T-helper 2 cell (primary cell): ENCODE measurements at regions not wholly inside any gene's neighbourhood (a gene's known extent, or its start where the extent isn't known, plus 50 kb on each side); places are given as distances from the start of the nearest gene placed in this dataset.

Experiments used
- DNase-seq, 5 experiments: peaks; one replicate each; pipeline versions ENCODE4 v3.0.0 to v3.0.0-alpha.2; 2012 to 2022

DNA sequence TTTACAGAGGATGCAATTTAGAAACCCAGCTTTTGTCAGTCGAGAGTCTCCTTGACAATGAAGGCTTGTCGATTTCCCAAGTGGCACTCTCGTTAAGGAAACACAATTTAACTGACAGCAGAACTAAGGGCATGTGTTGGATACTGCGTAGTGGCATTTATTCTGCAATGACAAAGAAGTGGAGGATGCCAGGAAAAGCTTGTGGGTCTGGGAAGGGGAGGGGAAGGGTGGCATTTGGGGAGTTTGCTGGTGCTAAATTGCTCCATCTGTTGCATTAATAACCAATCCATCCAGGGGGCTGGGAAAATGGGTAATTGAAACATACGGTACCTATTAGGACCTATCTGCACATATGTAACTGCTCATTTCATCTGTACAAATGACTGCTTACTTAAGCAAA lies 190.6 kb downstream of the NSG2 start:
- no peak for DNase-seq

DNA sequence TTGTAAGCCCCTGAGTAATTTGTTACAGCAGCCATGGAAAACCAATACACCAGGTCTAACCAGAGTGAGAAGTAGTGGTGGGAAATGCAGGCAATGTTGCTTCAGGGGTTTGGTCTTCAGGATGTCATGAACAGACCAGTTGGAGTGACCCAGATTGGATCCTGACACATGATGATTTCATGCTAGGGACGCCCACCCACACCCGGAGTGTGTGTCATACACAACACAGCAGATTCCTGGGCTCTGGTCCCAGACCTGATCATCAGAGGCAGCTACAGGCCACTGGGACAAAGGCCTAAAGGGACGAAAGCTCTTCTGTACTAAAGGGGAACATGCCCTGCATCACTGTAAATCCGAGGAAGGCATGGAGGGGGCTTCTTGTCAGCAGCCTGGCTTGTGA lies 194.2 kb downstream of the NSG2 start:
- no peak for DNase-seq

DNA sequence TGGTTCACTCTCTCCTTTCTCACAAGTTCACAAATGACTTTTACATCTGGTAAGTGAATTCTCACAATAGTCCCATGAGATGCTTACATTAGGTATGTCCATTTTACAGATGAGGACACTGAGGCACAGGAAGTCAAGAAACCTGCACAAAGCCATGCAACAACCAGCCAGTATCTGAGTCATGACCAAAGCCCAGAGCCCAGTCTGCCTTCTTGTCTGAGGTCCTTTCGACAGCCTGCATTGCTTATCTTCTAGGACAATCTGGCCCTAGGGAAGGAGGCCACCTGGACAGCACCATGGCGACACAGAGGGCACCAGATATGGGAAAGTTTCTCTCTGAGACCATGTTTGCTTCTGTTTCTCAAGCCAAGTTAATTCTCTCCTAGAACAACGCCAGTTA lies 197.1 kb downstream of the NSG2 start:
- no peak for DNase-seq

DNA sequence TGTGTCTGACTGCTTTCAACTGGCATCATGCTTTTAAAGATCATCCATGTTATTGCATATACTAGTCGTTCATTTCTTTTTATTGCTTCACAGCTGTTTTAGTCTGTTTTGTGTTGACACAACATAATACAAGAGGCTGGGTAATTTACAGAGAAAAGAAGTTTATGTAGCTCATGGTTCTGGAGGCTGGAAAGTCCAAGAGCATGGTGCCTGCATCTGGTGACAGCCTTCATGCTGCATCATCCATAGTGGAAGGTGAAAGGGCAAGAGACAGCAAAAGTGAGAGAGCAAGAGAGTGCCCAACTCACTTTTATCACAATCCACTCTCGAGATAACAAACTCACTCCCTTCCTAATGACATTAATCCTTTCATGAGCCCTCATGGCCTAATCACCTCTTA lies 198.4 kb downstream of the NSG2 start:
- no peak for DNase-seq

DNA sequence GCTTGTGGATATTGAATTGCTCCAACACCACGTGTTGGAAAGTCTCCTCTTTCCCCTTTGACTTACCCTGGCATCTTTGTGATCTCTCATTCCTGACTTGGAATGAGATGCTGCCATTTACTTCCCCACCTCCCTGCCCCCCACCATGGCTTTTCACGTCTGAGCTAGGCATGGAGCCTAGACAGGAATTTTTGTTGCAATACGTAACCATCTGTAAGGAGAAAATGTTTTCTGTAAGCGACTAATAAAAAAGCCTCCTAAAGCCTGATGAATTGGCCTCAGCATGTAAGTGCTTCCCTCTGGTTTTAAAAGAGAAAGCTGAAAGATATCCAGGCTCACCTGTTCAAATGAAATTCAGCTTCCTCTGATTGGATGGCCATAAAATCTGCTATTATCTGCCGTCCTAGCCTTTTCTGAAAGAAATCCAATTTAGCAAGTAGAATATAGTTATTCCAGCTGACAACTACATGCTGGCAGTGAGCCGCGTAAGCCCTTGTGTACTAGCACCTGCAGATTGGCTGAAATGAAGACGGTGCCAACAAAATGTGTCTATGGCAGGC lies 200.1 kb downstream of the NSG2 start:
- DNase-seq = no peak

DNA sequence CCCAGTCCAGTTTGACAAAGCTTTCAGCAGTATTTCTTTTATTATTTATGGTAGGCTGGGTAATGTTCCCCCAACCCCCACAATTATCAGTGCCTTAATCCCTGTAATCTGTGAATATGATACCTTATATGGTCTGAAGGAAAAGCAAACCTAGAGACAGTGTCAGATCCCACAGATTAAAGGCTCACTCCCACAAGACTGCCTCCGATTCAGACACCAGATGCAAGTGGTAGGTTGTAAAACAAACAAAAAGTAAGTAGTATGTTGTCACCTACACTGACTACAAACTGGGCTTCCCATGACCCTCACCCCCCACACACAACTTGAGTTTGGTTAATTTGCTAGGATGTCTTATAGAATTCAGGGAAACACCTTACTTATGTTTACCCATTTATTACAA lies 201.2 kb downstream of the NSG2 start:
- no peak for DNase-seq

DNA sequence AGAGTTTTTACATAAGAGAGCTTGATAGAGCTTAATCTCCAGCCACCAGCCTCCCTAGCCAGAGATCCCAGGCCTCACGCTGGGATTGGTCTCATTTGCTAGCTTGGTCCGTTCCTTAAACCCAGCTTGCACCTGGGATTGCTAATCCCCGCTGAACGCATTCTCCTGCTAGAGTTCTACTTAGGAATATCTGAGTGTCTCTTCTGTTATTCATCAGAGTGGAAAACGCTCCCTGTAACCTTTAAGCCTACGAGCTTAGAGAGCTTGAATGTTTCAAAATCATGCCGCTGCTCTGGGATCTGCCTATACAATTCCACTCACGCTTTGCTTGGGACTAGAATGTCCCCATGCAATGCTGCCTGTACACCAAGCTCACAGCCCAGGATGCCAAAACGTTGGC lies 201.8 kb downstream of the NSG2 start:
- DNase-seq = no peak

DNA sequence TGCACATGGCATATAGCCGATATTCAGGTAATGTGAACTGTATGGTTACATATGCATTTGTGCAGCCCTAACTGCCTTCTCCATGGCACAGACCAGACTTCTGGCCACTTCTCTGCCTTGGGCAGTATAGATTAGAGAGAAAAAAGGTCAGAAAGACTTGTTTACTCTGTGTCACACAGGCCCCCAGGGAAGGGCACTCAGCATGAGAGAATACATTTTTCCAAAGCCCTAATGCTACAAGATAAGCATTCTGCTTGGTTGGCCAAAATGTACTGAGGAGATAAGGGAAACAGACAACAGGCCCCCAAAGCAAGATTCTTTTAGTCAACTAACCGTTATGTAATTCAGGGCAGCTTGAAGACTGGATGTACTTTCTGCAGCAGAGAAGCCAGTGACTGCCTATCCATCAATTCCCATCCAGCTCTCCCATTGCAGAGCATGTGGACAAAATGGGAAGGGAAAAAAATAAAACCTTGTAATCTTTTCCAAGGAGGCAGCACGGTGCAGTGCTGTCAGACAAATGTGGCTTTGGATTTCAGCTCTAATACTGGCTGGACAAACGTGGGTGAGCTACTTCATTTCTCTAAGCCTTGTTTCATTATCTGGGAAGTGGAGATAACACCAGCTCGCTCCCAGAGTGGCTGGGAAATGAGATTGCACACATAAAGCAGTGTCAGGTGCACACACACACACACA lies 205.9 kb downstream of the NSG2 start:
- DNase-seq = no peak

DNA sequence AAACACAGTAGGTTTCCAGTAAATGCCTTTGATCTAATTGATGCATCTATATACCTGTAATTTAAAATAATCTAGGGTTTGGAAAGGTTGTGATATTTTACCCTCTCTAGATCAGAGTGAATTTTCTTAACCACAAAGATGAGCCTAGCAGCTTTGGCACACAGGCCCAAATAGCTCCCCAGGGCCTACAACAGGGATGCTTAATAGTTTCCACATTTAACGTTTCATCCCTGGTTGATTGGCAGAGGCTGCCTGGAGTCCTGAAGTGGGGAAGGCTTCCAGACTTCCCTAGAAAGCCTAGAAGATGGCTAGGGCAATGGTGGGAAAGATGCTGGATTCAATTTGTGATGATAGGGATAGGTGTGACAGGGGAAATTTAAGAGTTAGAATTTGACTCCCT lies 206.6 kb downstream of the NSG2 start:
- no peak for DNase-seq

DNA sequence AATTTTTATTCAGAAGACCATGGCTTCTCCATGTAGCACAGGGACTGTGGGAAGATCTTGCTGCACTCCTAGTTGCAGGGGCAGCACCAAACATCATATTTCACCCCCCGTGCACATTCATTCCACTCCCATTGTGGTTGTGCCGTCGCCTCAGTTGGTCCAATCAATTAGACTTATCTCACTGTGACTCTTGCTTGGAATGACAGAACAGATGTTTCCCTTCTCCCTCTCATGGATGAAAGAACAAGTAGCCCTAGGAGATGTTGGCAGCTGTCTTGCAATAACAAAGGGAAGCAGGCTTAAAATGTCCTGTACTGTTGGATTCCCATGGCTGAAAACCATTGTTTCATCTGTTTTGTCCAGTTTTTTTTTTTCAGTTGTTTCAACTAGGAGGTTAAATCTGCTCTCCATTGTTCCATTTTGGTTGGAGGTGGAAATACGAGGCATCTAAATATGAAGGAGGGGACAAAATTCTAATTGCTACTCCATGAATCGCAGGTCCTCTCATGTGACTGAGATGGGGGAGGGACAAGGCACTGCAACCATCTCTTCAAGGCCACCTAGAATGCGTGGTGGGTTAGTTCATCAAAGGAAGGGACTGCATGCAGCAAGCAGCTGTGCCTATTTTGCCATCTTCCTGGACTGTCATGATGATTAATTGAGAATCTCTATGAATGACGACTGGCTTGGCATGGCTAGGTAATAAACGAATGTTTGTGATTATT lies 214.4 kb downstream of the NSG2 start:
- DNase-seq = no peak

DNA sequence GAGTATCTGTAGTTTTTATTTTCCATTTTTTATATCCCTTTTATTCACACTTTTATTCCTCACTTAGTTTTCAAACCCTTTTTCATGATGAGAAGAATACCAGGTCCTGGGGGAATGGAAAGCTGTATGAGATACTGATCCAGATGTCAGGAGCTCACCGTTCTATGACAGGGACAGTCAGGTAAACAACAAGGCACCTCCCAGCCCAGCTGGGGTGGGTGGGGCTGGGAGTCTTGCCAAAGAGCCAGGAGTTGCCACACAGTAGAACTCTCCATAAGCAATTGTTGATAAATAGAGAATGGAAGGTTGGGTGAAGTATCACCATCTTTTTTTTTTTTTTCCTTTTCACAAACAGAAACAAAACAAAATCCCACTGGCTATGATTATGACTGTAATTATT lies 225.8 kb downstream of the NSG2 start:
- DNase-seq = no peak

DNA sequence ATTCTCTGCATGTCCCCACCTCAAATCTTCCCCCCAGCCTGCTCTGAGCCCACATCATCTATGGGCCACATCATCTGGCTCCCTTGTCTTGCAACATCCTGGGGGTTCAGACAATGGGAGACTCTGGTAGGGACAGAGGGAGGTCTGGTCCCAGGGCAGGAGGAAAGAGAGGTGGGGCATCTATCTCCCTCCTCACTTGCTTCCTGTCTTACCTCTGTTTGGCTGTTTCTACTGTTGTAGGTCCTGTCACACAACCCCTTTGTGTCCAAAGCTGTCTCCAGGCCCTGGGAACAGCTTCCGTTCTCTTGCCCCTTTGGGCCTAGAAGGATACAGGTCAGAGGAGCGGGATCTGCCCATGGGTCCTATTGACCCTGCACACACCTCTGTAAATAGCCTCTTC lies 227.2 kb downstream of the NSG2 start:
- no peak for DNase-seq

DNA sequence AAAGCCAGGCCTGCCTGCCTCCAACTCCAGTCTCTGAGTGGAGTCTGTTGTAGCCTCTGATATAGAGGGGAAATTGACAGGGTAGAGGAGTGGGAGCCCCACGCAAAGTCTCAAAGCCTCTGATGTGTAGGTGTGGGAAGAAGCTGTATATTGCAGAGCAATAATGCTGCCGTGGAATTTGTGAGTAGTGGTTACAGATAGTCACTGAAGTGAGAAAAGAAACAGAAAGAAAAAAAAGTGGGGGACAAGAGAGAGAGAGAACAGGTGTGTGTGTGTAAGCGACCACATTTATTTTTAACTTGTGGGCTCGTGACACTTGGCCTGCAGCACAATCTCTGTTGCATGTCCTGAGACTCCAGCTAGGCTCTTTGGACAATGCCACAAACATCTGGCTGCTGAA lies 227.8 kb downstream of the NSG2 start:
- DNase-seq = no peak

DNA sequence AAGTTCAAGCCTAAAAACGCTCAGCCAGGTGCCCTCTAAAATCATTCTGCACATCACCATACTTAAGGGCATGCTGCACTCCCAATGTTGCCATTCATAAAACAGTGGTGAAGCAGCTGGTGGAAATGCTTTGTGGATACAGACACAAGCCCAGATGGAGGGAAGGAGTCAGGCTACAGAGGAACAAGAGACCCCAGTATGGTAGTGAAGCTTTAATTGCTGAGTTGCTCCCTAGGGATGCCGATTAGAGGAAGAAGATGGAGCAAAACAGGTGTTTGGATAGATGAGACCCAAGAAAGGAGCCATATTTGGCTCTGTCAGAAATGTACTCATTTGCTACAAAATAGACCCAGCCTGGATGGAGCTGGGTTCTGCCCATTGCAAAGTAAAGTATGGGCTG lies 230.5 kb downstream of the NSG2 start:
- DNase-seq = no peak

DNA sequence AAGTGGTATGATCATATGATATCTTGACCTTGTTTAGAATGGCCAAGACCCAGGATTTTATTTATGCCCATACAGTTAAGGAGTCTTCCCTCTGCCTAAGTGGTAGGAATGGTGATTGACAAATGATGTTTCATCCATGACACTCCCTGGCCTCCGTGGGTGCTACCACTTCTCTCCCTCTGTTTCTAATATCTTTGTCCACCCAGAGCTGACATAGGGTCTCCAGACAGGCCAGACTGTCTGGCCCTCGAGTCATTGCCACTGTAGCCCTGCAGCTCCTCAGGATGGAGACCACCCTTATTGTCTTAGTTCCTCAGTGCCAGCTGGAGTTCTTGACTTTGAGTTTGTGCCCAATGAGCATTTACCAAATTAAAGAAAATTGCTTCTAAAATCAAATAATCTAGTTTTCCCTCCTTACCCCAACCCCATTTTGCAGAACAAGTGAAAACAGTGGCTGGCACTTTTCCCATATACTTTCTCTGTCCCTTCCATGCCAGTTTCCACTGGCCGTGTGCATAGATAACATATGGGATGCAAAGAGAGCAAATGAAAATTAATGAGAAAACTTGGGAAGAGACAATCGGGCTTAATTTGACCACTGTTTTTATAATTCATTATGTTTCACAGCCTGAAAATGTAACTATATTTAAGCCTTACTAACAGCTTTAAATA lies 235.7 kb downstream of the NSG2 start:
- no peak for DNase-seq

DNA sequence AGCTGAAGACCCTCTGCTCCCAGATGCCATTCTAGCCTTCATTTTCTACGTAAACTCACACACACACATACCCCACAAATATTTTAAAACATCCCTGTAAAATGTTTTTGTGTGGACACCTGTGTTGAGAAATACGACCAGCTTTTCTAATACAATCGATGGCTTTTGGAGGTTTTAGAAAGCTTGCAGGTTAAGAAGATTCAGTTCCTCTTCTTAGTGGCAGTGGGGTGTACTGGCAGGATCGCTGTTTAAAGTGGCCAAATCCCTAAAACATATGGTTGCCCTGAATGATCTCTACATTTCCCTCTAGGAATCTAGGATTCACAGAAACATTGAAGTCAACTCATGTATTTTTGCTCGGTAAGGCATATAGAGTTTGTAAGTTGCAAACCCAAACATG lies 236.3 kb downstream of the NSG2 start:
- no peak for DNase-seq

DNA sequence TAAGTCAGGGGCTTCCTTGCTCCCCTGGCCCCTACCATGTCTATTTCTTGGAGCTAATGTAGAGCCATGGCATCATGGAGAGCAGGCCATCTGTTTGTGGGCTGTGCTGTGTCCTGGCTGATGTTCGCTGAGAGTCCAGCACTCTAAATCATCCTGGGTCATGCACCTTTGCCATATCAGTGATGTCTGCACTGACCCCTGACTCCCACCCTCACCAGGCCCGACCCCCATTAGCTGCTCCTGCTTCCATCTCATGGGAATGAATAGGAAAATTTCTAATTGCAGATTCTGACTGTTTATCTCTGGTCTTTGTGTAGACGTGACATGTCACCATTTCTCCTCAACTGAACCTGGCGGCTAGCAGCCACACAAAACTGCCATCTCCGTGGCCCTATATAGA lies 236.9 kb downstream of the NSG2 start:
- no peak for DNase-seq

DNA sequence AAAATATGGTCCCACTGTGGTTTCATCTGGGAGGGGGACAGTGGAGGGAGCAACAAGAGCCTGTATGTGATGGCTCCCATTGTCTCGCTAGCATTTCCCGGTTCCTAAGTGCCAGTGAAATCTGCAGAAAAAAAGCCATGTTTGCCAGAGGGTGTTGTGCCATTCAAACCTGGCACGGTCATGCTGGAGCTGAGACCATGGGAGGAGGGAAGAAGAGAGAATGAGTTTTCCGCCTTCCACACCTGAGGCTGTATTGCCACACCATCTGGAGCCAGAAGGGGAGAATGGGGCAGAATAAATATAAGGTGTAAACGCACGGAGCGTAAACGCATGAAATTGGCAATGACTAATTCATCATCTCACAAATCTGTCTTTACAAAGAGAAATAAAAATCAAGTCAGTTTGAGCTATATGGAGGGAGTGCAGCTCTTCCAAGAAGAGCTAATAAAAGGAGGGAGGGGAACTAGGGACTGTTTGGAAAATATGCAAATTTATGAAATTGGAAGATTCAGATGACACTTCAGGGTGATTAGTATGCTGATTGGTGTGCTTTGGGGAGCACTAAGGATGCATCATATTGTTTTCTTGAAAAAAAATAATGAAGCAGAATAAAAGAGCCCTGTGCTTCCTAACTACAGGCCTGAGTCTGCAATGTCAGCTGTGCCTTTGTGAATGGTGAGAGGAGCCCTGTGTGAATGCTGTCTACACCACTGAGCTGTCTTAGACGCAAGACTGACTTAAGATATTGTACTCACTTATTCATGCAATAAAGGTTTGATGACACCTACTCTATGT lies 237.9 kb downstream of the NSG2 start:
- no peak for DNase-seq

DNA sequence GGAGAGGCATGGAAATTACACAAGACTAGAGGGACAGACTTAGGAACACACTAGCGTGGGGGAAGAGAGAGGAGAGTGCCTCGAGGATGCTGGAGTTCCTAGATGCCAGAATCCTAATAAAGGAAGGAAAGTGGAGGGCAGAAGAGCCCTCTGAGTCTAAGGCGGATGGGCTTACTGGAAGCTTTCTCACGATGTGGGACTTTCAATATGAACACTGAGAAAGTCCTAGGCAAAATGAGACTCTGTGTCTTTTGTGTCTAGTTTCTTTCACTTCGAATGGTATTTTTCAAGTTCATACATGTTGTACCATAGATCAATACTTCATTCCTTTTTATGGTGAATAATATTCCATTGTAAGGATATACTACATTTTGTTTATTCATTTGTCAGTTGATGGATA lies 239.4 kb downstream of the NSG2 start:
- DNase-seq = no peak

DNA sequence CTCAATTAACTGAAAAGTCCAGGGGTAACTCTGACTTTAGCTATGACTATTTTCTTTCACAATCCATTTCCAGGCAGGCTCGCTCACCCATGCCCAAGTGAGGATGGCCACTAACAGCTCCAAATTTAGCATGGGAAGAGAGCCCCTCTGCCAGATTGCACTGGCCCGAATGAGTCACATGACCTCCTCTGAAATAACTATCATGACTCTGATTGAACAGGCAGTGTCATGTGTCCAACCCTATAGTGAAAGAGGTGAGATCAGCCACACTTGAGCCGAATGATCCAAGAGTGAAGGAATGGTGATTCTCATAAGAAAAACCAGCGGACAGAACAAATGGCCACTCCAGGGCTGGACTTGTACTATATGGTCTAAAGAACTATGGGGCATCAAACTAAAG lies 242.3 kb downstream of the NSG2 start:
- DNase-seq = no peak

DNA sequence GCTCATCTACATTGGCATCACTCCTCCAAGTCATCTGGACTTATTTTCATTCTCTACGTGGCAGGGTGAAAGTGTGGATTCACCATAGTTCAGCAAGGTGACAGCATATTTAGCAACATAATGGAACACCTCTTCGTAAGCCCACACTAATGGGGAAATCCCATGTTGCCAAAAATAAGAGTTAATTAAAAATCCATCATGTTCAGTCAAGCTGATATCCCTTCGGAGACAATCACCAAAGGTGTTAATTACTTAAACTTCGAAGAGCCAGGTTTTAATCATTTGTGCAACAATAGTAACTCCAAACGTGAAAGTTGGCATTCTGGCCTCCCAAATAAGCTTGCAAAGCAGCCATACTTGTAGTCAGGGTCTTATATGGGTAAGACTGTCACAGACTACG lies 242.9 kb downstream of the NSG2 start:
- DNase-seq = no peak

DNA sequence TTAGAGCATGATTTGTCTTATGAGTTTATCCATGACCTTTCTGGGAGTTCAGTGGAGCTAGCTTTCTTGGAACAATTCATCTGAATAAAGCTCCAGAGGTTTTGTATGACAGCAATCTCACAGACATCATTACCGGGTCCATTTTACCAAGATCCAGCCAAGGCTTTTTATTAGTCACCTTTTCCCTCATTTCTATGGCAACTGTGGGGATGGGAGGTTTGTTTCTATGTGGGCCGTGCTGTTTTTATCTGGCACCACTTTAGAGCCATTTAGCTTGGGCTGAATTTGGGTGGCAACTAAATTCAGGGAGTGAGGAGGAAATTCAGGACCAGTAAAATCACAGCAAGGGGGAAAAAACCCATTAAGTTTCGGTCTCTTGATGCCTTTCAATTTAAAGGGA lies 245.7 kb downstream of the NSG2 start:
- DNase-seq = no peak

DNA sequence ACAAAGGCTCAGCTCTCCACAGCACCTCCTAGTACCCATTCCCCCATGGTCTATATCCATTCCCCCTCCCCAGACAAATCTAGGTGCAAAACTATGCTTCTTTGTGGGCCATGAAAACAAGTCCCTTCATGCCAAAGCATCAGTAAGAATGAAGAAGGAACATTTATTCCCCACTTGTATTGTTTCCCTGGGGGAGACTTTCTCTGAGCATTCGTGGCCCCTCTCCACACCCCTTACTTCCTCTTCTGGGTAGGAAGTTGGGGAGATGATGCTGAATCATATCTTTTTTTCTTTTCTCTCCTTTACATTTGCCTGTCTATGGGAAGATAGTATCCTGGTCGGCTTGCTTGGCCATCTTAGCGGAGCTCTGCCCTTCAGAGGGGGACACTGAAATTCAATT lies 246.8 kb downstream of the NSG2 start:
- DNase-seq = no peak
